ENCODE measurements at regions not wholly inside any gene's neighbourhood (a gene's known extent, or its start where the extent isn't known, plus 50 kb on each side); places are given as distances from the start of the nearest gene placed in this dataset.
A peak's percentile ranks its signal among the peaks of the same experiment; 100 is the strongest.
"Not testable (repeated sequence)": the region's sequence is repeated elsewhere in the genome, so short reads cannot be mapped to it uniquely, and the experiment has no call there.

- DNase-seq: not testable (repeated sequence)
These were observed 98.3 kb upstream of the DPH5 start for GRCh38 chr1:101123904-101124303.

- DNase-seq: no peak
These were observed 97.0 kb upstream of the DPH5 start for GRCh38 chr1:101122452-101123166.

GRCh38 chr1:101121975-101122374, 96.4 kb upstream of the DPH5 start:
- DNase-seq: no peak

DNA sequence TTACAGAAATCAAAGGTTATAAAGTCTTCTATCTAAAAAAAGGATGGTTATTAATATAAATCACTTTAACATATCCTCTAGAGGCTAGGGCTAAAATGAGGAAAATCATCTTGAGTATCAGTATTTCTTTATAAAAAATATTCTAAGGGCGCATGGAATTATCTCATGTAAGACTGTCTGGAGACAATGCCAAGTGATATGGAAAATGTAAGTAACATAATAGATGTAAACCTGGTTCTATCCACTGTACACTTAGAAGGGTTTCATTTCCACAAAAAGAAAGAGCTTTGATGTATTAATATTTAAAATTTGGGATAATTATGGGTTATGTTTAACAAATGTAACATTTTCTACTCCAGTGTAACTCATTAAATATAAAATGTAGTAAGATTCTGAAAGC, 95.9 kb upstream of the DPH5 start:
- no peak for DNase-seq

- no peak for DNase-seq
These were observed 95.3 kb upstream of the DPH5 start for GRCh38 chr1:101120868-101121267.

- DNase-seq: no peak
These were observed 93.7 kb upstream of the DPH5 start for GRCh38 chr1:101119289-101119688.

GRCh38 chr1:101116006-101116405, 90.4 kb upstream of the DPH5 start:
- DNase-seq: no peak

DNA sequence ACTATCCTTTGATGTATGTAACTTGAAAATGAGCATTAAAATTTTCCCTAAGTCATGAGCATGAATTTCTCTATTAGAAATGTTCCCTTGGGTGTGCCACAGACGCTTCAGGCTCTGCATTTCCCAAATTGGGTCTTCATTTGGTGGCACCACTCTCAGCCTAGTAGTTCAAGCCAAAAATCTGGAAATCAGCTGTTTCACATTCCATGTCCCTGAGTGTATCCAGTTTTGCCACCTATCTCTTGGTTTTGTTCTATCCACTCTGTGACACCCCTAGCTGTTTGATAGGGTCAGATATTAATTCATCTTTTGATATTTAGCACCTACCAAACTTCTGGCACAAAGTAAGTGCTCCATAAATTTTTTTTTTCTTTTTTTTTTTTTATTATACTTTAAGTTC, 89.5 kb upstream of the DPH5 start:
- DNase-seq: no peak

GRCh38 chr1:101114128-101114527, 88.5 kb upstream of the DPH5 start:
- DNase-seq: not testable (repeated sequence)

DNA sequence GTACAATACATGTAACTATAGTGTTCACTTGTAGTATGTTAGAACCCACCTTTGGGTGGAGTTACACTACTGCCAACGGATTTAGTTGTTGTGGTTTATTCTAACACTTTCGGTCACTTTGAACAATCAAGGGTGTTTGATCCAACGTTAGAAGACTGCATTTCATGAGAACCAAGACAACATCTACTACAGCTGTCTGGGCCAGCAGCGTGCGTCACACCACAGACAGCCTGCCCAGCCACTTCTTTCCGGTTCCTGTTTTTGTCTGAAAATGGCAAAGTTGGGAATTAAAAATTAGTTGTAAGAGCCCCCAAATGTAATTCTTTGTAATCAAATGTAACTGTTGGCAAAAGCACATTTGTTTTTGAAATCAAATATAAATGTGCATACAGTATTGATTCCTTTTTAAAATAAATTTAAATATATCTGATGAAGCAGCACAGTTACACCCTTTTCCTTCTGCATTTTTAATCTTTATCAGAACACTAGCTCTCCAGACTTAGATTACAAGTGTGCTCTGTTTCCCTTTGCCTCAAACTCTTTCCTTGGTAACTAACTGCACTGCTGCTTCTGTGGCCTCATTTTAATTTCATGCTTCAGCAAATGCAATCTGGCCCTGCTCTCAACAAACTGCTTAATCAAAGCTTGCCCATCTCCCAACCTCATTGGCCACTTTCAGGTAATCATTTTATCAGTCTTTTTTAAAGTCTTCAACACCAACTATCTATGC, 86.6 kb upstream of the DPH5 start:
- peak in 5 of 51 donors; percentile 0 to 3 (median 2) for DNase-seq

- DNase-seq: no peak
These were observed 85.9 kb upstream of the DPH5 start for GRCh38 chr1:101111461-101111860.

DNA sequence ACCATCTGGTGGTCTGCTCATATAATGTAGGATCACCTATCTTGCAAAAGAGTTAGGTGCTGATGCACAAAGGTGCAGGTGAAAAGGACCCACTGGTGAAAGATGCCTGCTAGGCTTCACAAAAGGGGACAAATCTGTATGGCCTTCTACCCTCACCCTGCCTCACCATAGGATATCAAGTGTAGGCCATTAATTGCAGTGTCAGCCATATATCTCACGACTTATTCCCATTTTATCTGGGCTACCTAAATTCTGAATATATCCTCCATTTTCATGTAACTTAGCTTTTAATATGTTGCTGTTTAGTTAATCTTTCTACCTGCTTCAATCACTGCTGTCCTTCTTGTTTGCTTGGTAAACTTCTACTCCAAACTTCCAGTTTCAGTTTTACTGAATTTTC, 84.2 kb upstream of the DPH5 start:
- no peak for DNase-seq

GRCh38 chr1:101108111-101108500, 82.5 kb upstream of the DPH5 start:
- DNase-seq: no peak

DNA sequence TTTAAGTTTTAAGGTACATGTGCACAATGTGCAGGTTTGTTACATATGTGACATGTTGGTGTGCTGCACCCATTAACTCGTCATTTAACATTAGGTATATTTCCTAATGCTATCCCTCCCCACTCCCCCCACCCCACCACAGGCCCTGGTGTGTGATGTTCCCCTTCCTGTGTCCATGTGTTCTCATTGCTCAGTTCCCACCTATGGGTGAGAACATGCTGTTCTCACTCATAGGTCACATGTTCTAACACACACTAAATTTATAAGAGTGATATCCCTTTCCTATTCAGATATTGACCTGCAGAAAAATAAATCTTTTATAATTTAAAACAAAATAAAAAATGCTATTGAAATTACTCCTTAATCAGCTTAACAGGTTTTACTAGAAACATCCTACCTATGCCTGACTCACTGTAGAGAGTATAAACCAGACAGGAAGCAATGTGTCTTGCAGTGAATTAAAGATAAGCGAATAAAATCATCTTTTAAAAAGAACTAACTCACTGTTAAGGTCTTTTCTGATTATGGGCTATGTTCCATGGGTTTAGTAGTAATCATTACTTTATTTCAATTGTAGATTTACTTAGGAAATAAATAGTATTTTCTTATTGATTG, 82.0 kb upstream of the DPH5 start:
- no peak for DNase-seq

- DNase-seq: no peak
These were observed 80.3 kb upstream of the DPH5 start for GRCh38 chr1:101105877-101106276.

GRCh38 chr1:101102426-101103156, 77.0 kb upstream of the DPH5 start:
- DNase-seq: no peak

DNA sequence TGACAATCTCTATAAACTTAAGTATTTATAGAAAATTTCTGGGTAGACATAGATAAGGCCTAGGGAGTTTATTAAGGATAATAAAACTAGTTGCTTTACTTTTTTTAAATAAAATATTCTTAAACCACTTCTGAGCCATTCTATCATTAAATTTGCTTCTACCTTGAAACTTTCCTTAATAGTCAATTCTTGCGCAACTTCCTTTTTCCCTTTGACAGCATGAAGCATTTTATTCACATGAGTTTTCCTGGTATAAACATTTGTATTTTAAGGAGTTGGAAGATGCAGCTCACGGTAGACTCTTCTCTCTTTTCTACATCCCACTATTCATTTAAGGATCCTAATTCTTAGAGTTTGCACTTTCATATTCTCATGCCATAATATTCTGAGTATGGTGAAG, 75.8 kb upstream of the DPH5 start:
- no peak for DNase-seq

DNA sequence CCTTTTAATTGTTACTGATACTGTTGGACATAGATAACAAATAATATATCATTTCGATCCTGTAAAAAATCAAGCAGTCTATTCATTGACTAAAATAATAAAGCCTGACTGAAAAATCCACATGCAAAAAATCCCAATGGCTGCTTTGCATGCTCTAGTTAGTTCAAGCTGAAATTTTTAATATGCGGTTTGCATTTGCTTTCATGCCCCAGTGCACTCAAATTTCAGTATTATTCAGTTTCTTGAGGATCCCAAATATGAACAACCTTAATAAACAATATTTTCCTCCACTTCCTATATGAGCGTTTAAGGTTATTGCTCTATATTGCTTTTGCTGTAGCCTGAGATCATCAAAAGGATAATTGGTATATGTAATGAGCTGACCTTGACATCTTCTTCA, 75.1 kb upstream of the DPH5 start:
- DNase-seq: no peak

DNA sequence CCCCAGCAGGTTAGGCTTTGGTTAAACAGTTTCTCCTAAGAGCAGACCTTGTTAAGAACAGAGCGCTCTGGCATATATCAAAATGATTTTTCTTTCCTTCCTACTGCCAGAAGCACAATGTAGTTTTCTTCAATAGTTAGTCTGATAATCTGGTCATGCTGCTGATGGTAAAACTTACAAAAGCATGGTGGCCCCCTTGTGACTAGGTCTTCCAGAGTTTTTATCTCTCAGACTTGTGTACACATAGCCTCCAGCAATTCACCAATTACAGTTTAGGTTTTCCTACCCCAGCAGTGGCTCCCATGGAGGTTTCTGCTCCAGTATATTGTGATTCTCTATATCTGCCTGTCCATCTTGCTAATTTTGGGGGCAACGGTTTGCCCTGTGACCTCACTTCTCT, 73.3 kb upstream of the DPH5 start:
- no peak for DNase-seq

DNA sequence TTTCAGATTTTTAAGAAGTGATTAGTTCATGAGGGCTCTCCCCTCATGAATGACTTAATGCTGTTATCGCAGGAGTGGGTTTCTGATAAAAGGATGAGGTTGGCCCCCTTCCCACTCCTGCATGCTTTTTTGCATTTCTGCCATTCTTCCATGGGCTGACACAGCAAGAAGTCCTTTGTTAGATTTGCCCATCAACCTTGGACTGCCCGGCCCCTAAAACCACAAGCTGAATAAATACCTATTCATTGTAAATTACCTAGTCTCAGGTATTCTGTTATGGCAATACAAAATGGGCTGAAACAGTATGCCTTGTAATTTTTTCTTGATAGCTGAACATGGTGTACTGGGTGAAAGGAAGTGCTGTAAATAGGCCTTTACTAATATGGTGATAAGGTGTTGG, 72.7 kb upstream of the DPH5 start:
- no peak for DNase-seq

- no peak for DNase-seq
These were observed 64.2 kb upstream of the DPH5 start for GRCh38 chr1:101089613-101090338.

- no peak for DNase-seq
These were observed 62.8 kb upstream of the DPH5 start for GRCh38 chr1:101088431-101088830.

Measured in hypothalamus (tissue), 51 donors.